GM19397 (cell line): ENCODE measurements at regions not wholly inside any gene's neighbourhood (a gene's known extent, or its start where the extent isn't known, plus 50 kb on each side); places are given as distances from the start of the nearest gene placed in this dataset.

ENCODE experiments used
- ATAC-seq: cut with Tn5 transposase; IDR thresholded peaks from one replicate; pipeline ENCODE4 v1.9.1; 2021; ENCODE audit warnings: mild to moderate bottlenecking, moderate library complexity; ENCODE audit not compliant: unreplicated experiment

DNA sequence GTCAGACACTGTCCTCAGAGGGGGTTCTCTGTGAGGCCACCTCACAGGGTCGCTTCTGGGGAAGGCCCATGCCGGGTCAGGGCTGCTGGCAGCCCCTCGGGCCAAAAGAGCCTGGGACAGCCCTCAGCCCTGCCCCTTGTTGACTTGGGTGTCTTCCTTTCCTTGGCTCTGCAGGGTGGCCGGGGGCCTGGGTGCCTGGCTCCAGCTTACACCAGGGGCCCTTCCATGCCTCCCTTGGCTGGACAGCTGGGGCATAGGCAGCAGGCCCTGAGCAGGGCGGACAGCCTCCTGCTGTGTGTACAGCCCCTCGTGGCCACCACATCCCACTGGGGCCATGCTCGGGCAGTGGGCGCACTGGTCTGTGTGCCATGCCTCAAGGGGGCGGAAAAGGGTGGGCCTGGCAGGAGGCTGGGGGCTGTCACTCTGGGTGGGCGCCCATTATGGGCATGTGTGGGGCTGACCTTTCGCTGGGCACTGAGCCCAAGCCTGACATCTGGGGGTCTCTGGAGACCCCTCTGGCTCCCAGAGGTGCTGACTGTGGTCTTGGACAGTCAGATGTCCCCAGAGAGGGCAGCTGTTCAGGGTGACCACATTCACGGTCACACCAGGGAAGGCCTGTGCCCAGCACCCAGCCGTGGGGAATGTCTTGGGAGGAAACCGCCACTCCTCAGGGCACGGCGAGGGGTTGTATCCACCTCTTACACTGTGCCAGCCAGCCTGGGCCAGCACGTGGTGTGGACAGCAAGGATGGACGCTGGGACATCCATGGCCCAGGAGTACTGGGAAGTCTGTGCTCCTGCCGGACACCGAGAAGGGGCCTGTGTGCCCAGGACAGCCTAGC is 313.3 kb downstream of the TMEM121 start:
- ATAC-seq, result no peak

DNA sequence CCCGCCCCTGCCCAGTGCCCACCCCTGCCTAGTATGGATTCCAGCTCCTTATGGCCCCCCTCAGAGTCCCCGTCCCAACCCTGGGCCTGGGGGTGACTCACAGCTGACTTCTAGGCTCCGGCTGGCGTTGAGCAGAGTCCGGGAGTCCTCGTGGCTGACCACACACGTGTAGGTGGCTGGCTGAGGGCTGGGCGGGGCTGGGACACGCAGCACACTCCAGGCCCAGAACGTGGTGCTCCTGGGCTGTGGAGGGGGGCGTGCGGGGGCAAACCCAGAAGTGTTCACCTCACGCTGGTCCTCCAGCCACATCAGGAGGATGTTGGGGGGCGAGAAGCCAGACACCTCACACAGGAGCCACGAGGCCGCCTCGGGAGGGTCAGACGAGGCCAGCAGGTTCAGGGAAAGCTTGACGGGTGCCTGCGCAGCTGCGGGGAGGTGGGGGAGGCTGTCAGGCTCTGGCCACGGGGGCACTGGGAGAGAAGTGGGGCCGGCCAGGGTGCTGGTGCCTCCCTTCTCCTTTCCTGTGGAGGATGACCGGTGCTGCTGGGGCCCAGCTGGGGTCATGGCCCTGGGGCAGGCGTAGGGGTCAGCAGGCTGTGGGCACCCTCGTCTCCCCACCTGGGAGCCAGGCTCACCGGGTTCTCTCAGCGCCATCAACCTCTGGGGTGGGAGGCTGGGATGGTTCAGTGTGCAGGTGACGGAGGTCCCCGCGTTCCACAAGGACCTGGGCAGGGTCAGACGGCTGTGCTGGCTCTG is 314.1 kb downstream of the TMEM121 start:
- ATAC-seq, result no peak

DNA sequence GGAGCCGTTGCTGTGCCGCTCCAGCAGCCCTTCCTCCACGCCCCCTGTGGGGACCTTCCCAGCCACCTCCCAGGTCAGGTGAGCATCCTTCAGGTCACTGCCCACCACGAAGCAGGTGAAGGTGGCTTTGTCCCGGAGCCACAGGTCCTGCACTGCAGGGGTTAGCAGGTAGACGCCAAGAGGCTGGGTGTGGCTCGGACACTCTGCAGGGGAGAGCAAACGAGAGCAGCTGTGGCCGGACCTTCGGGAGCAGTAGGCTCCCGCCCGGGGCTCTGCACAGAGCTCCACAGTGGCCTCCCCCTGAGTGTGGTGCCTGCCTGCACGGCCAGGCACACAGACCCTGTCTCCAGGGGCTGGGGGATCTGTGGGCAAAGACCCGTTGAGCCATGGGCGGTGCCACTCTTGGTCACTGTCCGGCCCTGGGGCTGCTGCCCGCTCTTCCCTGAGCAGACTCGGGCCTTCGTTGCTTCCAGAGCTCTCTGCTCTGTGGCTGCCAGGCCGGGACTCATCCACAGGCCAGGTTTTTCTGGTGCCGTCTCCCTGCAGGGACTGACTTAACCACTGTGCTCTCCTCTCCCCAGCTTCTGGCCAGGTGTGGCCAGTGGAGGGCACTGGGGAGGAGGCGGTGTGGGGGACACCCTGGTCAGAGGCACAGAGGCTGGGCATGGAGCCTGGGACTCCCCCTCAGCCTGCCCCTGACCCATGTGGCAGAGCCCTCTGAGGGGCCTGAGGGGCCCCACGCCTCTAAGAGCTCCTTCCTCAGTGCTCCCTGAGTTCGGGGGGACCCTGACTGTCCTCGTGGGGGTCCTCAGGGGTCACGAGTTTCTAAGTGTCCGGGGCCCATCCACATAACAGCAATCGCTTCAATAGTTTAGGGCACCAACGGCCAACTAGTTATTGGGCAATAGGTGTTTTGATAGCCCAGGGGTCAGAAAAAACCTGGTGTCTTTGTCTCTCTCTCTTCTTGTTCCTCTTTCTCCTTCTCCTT is 314.9 kb downstream of the TMEM121 start:
- no peak for ATAC-seq

DNA sequence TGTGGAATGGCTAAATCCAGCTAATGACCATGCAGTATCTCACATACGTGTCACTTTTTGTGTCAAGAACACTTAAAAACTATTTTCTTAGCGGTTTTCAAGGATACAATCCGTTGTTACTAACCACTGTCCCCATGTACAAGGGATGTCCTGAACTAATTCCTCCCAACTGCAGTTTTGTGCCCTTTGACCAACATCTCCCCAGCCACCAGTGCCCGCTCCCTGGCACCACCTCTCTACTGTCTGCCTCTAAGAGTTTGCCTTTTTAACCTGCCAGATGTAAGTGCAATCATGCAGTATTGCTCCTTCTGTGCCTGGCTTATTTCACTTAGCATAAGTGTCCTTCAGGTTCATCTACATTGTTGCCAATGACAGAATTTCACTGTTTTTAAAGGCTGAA is 315.7 kb downstream of the TMEM121 start:
- ATAC-seq, result no peak

DNA sequence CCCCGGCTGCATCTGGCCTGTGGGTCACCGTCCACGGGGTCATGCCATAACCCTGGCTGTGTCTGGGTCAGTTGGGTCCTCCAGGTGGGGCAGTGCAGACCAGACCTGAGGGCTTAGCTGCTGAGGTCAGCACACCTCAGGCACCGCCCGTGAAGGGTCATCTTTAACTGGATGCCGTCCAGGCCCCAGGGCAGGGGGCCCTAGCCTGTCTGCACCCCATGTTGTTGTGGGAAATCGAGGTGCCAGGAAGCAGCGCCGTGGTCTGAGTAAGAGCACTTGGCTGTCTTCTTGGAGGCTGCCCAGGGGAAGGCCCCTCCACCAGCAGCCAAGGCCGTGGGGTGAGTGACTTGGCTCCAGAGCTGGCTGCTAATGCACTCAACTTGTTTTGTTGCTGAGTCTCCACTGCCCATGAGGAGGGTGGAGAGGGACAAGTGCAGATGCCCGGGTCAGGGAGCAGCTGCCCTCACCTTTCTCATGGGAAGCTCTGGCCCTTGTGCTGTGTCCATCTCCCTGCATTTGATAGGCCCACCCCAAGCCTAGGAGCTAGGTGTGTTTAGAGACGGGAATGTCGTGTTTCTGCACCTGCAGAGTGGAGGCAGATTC is 317.2 kb downstream of the TMEM121 start:
- no peak for ATAC-seq

DNA sequence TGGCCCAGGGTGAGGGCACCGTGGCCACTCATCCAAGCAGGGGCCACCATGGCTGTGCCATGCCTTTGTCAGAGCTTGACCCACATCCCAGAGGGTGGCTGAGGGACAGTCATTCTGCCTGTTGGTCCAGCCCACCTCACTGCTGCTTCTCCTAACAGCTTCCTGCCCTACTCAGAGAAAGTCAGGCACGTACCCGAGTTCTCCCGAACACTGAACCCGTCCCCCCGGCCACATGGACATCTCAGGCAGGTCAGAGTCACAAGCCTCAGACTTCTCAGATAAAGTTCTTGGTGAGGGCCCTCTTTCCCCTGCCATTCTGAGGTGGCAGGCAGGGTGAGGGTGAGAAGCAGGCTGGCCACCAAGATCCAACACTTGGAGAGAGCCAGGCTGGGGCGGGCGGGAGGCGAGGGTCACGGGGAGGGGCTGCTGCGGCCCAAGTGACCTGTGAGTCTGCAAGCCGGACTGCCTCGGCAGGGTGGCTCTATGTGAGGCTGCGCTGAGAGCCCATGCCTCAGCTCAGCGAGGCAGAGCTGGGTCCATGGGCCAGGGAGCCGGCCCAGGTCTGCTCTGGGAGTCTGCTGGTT is 317.8 kb downstream of the TMEM121 start:
- no peak for ATAC-seq

DNA sequence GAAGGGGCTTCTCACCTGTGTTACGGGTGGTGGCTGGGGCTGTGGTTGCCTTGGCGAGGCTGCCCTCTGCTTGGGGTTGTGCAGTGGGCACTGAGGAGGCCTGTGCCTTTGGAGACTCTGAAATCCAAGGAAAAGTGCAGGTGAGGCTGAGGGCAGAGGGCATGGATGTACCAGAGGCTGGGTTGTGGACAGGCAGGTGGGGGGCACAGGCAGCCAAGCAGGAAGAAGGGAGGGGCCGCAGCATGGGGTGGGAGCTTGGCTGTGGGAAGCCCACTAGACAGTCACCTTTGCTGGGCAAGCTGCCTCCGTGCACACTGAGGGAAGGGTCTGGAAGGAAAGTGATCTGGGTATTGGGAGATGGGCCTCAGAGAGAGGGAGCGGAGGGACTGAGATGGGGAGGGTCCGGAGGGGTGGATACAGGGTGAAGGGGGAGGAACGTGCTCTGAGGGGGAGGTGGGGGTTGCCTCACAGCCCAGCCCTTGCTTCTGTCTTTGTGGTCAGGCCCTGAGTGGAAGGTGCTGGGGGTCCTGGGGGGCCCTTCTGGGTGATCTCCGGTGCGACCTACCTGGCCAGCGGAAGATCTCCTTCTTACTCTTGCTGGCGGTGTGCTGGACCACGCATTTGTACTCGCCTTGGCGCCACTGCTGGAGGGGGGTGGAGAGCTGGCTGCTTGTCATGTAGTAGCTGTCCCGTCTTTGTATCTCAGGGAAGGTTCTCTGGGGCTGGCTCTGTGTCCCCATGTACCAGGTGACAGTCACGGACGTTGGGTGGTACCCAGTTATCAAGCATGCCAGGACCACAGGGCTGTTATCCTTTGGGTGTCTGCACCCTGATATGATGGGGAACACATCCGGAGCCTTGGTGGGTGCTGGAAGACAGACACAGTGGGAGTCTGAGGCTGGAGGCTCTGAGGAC is 318.7 kb downstream of the TMEM121 start:
- ATAC-seq, result no peak

DNA sequence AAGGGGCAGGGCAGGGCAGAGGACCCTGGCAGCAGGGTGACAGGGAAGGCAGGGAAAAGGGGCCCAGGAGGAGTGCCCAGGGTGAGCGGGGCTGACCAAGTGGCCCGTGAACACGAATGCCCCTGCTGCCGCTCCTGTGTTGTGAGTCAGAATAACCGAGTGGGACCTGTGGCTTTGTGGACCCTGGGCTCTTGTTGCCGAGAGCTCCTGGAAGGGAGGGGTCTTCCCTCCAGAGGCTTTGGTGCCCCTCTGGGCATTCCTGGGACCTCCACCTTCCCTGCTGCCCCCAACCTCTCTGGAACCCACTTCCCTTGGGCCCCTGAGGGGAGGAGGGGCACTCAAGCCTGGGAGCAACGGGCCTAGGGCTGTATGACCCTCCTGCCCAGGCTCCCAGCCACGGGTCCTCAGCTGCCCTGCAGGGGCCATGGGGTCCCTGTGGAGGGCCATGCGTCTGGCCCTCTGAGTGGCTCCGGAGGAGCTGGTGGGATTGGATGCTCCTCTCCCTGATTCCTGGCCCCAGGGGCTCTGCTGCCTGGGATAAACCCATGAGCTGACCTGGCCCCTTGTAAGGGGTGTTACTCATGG is 319.4 kb downstream of the TMEM121 start:
- no peak for ATAC-seq

DNA sequence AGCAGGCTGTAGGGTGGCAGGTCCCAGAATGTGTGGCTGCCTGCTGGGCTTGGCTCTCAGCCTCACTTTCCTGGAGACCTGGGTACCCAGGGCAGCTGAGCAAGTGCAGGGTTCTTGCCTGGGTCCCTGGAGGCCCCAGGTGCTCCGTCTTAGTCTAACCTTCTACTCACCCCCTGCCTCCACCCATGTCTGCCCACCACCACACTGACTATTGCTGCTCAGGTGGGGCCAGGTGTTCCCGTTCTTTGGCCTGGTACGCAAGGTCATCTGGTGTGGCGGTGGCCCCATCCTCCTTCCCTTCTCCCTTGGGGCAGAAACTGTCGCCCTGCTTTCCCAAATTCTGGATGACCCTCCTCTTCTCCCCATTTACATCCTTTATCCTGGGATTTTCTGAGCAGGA is 319.9 kb downstream of the TMEM121 start:
- ATAC-seq, result no peak

DNA sequence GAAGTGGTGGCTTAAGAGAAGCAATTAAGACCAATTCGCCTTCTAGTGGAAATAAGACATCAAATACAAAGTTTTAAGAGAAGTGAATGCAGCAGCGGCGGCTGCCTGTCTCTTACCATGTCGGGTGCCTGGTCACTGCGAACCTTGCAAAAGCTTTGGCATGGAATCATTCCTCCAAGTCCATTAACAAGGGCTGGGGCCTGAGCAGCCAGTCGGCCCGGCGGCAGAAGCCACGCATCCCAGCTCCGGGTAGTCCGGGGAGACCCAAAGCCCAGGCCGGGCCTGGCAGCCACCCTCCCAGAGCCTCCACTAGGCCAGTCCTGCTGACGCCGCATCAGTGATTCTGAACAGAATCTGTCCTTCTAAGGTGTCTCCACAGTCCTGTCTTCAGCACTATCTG is 321.0 kb downstream of the TMEM121 start:
- no peak for ATAC-seq

DNA sequence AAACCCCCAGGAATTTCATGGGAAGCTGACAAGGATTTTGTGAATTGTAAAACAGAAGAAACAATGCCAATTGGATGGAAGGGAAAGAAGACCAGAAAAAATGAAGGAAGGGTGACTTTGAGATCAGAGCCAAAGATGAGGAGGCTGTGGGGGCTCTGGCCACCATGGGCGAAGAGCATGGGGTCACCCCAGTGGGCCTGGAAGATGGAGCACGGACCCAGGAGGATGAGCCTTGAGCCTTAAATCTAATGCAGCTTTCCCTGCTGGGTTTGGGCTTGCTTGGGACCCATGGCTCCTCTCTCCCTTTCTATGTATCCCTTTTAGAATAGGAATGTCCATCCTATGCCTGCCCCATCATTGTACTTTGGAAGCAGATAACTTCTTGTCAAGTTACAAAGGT is 322.2 kb downstream of the TMEM121 start:
- no peak for ATAC-seq

DNA sequence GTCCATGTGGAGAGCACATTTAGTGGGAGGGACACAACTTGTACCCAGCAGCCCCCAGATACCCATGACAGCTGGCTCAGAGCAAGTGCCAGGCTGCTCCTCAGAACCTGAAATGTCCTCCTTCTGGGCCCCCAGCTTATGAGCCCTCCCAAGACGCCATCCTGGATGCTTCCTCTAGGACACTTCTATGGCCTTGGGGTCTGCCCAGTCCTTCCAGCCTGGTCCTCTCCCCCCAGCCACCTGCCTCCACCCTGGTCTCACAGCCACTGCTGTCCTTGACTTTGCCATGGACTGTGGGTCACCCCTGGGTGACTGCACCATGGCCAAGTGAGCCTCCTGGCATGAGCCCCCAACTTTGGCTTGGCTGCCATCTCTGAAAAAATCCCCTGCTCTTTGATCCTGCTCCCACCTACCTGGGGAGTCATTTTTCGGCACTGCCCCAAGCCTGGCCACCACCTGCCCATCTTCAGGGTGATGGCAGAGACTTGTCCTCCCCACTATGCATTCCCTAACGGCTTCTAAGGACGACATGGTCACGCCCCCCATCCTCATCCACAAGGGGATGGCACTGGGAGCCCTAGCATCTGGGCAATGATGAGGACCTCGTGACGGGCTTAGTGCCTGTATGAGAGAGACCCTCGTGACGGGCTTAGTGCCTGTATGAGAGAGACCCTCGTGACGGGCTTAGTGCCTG is 323.7 kb downstream of the TMEM121 start:
- no peak for ATAC-seq

DNA sequence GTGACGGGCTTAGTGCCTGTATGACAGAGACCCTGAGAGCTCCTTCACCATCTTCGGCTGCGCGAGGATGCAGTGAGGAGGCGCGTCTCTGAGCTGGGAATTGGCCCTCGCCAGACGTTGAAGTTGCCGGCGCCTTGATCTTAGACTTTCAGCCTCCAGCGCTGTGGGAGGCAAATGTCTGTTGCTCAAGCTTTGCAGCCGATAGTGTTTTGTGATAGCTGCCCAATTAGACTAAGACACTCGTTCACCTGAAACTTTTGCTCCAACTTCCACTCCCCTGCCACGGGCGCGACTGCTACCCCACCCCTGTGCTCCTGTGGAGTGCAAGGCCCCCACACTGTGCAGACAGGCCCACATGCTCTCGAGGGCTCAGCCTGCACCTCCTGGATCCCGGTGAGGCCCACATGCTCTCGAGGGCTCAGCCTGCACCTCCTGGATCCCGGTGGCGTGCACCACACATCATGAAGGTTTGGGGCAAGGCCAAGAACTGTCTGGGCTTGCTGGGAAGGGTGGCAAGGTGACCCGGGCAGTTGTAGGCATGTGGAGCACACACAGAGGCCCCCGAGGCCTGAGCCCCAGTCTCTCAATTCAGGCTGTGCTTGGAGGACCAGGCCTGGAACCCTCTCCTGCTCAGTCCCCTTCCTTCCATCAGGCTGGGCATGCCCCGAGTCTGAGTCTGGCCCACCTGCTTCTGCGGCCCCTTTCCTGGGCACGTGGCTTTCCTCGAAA is 324.6 kb downstream of the TMEM121 start:
- no peak for ATAC-seq

DNA sequence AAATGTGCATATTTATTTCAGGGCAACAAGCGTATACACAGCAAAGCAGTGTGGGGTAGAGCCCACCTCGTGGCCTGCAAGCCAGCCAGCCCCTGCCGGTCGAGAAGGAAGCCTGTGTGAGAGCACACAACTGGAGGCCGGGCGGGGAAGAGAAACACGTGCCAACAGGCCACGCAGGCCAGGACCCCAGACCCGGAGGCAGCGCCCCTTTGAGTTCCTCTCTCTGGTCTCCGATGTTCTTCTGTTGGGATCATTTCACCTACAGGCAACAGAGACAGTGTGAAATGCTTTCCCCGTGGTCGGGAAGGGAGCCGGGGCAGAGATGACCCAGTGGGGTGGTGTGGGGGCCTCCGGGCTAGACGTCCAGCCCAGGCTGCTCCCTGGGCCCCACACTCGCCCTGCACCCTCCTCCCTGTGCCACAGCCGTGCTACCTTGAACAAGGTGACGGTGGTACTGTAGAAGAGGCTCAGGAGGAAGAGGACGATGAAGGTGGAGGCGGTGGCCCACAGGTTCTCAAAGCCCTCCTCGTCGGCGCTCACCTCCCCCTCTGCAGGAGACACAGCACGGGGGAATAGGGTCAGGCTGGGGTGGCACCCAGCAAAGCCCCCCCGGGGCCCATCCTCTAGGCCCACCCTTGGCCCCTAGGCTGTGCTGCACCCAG is 325.5 kb downstream of the TMEM121 start:
- no peak for ATAC-seq

DNA sequence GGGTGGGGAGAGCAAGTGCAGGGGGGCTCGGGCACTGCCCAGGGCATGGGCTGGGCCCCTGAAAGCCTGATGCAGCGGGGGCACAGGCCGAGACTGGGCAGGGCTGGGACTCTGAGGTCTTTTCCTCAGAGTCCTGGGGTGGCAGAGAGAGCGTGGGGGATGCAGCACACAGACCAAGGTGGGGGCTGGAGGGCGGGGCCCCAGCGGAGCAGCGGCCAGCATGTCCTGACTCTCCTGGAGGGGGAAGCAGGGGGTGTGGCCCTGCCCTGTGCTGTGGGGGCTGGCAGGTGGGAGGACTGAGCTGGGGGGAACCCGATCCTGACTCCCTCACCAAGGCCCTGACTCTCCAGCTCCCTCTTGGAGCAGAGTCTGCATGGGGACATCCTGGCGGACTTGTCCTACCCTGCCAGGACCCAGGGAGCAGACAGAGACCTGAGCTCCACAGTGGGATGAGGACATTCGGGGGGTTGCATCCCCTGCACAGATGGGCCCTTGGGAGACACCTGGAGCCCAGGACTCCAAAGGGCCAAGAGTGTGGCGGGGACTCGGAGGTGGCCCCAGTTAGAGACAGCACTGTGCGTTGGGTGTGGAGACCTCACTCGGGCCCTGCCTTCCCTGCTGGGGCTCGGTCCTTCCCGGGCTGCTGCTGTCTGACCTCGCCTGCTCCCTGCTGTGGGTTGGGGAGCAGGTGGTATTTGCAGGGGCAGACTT is 326.1 kb downstream of the TMEM121 start:
- ATAC-seq, result no peak

DNA sequence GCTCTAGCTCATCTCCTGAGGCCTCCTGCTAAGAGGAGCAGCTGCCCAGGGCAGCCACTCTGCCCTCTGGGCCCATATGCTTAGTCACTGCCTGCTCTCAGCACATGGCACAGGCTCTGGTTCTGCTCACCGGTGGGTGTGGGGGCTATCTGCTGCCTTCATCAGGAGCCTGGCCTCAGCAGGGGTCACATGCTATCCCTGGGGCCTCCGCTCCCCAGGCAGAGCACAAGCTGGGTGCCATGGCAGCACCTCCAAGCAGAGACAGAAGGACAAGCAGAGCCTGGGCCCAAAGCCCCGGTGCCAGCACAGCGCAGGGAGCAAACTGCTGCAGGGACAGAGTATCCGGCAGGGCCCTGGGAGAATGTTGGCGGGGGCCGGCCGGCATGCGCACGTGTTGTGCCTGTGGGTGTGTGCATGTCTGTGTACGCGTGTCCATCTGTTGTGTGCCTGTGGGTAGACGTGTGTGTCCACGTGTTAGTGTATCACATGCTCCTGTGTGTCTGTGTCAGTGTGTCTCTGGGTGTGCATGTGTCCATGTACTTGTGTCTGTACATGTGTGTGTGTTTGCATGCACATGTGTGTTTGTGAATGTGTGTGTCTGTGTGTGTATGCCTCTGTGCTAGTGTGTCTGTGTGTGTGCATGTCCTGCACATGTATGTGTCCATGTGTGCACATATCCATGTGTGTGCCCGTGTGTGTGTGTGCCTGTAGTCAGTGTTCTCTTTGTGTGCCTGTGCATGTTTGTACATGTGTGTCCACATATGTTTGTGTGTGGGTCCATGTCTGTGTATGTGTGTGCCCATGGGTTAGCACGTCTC is 326.9 kb downstream of the TMEM121 start:
- no peak for ATAC-seq
